ENCODE measurements at regions not wholly inside any gene's neighbourhood (a gene's known extent, or its start where the extent isn't known, plus 50 kb on each side); places are given as distances from the start of the nearest gene placed in this dataset.

DNA sequence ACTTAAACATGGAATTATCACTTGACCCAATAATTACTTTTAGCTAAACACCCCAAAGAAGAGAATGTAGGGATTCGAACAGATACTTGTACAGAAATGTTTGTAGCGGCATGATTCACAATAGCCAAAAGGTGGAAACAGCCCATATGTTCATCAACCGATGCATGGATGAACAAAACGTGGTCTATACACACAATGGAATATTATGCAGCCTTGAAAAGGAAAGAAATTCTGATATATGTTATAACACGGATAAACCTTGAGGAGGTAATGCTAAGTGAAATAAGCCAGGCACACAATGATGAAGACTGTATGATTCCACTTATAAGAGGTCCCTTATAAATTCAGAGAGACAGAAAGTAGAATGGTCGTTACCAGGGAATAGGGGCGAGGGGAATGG is 659.4 kb downstream of the MED13L start:
- TF ChIP-seq, protein P1, sequence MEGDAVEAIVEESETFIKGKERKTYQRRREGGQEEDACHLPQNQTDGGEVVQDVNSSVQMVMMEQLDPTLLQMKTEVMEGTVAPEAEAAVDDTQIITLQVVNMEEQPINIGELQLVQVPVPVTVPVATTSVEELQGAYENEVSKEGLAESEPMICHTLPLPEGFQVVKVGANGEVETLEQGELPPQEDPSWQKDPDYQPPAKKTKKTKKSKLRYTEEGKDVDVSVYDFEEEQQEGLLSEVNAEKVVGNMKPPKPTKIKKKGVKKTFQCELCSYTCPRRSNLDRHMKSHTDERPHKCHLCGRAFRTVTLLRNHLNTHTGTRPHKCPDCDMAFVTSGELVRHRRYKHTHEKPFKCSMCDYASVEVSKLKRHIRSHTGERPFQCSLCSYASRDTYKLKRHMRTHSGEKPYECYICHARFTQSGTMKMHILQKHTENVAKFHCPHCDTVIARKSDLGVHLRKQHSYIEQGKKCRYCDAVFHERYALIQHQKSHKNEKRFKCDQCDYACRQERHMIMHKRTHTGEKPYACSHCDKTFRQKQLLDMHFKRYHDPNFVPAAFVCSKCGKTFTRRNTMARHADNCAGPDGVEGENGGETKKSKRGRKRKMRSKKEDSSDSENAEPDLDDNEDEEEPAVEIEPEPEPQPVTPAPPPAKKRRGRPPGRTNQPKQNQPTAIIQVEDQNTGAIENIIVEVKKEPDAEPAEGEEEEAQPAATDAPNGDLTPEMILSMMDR (IDR thresholded peaks at IDR 0.05; ENCODE audit: insufficient read depth, low read length, poor library complexity, severe bottlenecking), result no peak
- Histone ChIP-seq H3K36me3 (ENCODE audit: control insufficient read depth, insufficient read depth, low read length) (no peaks in the 10 kb centered on the region), H3K4me3 (ENCODE audit: low read depth, low read length) (no peak overlapping the region), H3K27me3 (ENCODE audit: control insufficient read depth, insufficient read depth, low read length) (no peaks in the 10 kb centered on the region)
- DNase-seq (ENCODE audit: low read depth), result no peak

DNA sequence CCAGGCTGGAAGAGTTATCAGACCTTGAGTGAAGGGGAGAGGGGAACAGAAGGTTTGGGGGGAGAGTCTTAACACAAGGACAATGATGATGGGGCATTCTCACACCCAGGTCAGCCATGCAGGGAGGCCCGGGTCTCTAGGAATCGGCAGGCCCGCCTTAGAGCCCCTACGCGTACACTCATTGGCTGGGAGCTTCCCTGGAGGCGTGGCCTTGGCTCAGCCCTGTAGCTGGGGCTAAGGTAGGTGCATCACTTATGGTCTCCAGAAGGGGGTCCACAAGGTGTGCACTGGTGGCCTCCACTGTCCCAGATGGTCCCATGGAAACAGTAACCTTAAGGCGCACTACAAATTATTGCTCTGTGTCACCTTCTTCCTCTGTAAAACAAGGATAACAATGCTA is 660.1 kb downstream of the MED13L start:
- Histone ChIP-seq H3K27me3 (ENCODE audit: control insufficient read depth, insufficient read depth, low read length) (no peaks in the 10 kb centered on the region), H3K4me3 (ENCODE audit: low read depth, low read length) (no peak overlapping the region), H3K36me3 (ENCODE audit: control insufficient read depth, insufficient read depth, low read length) (no peaks in the 10 kb centered on the region)
- no peak for DNase-seq (ENCODE audit: low read depth)
- TF ChIP-seq, protein P1 (IDR thresholded peaks at IDR 0.05; ENCODE audit: insufficient read depth, low read length, poor library complexity, severe bottlenecking), result no peak

DNA sequence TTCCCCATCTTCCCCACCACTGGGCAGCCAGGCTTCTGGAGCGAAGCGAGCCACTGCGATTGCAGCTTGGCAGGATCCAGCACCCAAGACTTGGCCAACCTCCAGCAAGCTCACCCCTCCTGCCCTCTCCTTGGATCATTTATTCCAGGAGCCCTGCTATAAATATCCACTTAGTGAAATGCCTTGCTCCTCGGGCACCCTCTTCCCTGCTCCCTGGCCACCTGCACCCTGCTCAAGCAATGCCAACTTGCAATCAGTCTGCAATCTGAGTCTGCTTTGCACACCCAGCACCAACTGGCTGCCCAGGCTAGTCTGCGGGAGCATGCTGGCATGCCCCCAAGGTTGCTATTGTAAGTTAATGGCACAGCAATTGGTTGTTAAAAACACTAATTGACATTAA is 666.0 kb downstream of the MED13L start:
- DNase-seq (ENCODE audit: low read depth), result no peak
- Histone ChIP-seq H3K36me3 (ENCODE audit: control insufficient read depth, insufficient read depth, low read length) (no peaks in the 10 kb centered on the region), H3K27me3 (ENCODE audit: control insufficient read depth, insufficient read depth, low read length) (no peaks in the 10 kb centered on the region), H3K4me3 (ENCODE audit: low read depth, low read length) (no peak overlapping the region)
- TF ChIP-seq, protein P1 (IDR thresholded peaks at IDR 0.05; ENCODE audit: insufficient read depth, low read length, poor library complexity, severe bottlenecking), result no peak

GRCh38 chr12:115609347-115609746 is 668.1 kb downstream of the MED13L start:
- H3K27me3 ChIP-seq (ENCODE audit: control insufficient read depth, insufficient read depth, low read length), result no peaks in the 10 kb centered on the region
- no peak overlapping the region for H3K4me3 ChIP-seq (ENCODE audit: low read depth, low read length)
- TF ChIP-seq, protein P1 (IDR thresholded peaks at IDR 0.05; ENCODE audit: insufficient read depth, low read length, poor library complexity, severe bottlenecking), result no peak
- no peak for DNase-seq (ENCODE audit: low read depth)
- H3K36me3 ChIP-seq (ENCODE audit: control insufficient read depth, insufficient read depth, low read length), result no peaks in the 10 kb centered on the region

- no peak overlapping the region for H3K4me3 ChIP-seq (ENCODE audit: low read depth, low read length)
- no peaks in the 10 kb centered on the region for H3K27me3 ChIP-seq (ENCODE audit: control insufficient read depth, insufficient read depth, low read length)
- TF ChIP-seq, protein P1 (IDR thresholded peaks at IDR 0.05; ENCODE audit: insufficient read depth, low read length, poor library complexity, severe bottlenecking), result no peak
- DNase-seq (ENCODE audit: low read depth), result no peak
- no peaks in the 10 kb centered on the region for H3K36me3 ChIP-seq (ENCODE audit: control insufficient read depth, insufficient read depth, low read length)
Observed at GRCh38 chr12:115606040-115606439, 671.5 kb downstream of the MED13L start.

Data from kidney epithelial cell (primary cell).